Tongue (tissue), 1 donor: ENCODE measurements at regions not wholly inside any gene's neighbourhood (a gene's known extent, or its start where the extent isn't known, plus 50 kb on each side); places are given as distances from the start of the nearest gene placed in this dataset.
A peak's percentile ranks its signal among the peaks of the same experiment; 100 is the strongest.
"Not testable (repeated sequence)": the region's sequence is repeated elsewhere in the genome, so short reads cannot be mapped to it uniquely, and the experiment has no call there.

Experiments
- DNase-seq: peaks from one replicate; pipeline ENCODE4 v3.0.0-alpha.2; 2015

GRCh38 chr10:65555192-65555591 lies 1370.6 kb upstream of the LRRTM3 start:
- no peak for DNase-seq

- no peak for DNase-seq
Observed at GRCh38 chr10:65556006-65556405, 1369.8 kb upstream of the LRRTM3 start.

- DNase-seq, result no peak
Observed at GRCh38 chr10:65559369-65559768, 1366.5 kb upstream of the LRRTM3 start.

- no peak for DNase-seq
Observed at GRCh38 chr10:65565246-65565645, 1360.6 kb upstream of the LRRTM3 start.

GRCh38 chr10:65566906-65567305 lies 1358.9 kb upstream of the LRRTM3 start:
- DNase-seq, result no peak

GRCh38 chr10:65570143-65571010 lies 1355.5 kb upstream of the LRRTM3 start:
- peak; percentile 78 for DNase-seq

- DNase-seq, result peak; percentile 35
Observed at GRCh38 chr10:65571011-65571570, 1354.7 kb upstream of the LRRTM3 start.

- no peak for DNase-seq
Observed at GRCh38 chr10:65581426-65582026, 1344.3 kb upstream of the LRRTM3 start.

- no peak for DNase-seq
Observed at GRCh38 chr10:65602182-65602865, 1323.5 kb upstream of the LRRTM3 start.

GRCh38 chr10:65611592-65611991 lies 1314.2 kb upstream of the LRRTM3 start:
- DNase-seq, result peak; percentile 72

- no peak for DNase-seq
Observed at GRCh38 chr10:65614956-65615565, 1310.8 kb upstream of the LRRTM3 start.

GRCh38 chr10:65618126-65618525 lies 1307.7 kb upstream of the LRRTM3 start:
- no peak for DNase-seq

GRCh38 chr10:65620404-65621048 lies 1305.3 kb upstream of the LRRTM3 start:
- DNase-seq, result no peak

GRCh38 chr10:65622608-65623007 lies 1303.2 kb upstream of the LRRTM3 start:
- DNase-seq, result no peak

GRCh38 chr10:65628493-65629139 lies 1297.2 kb upstream of the LRRTM3 start:
- no peak for DNase-seq

GRCh38 chr10:65660006-65660405 lies 1265.8 kb upstream of the LRRTM3 start:
- DNase-seq, result peak; percentile 2

GRCh38 chr10:65670087-65670486 lies 1255.7 kb upstream of the LRRTM3 start:
- DNase-seq, result peak; percentile 2

GRCh38 chr10:65670596-65670995 lies 1255.2 kb upstream of the LRRTM3 start:
- not testable (repeated sequence) for DNase-seq

- DNase-seq, result no peak
Observed at GRCh38 chr10:65675236-65675635, 1250.6 kb upstream of the LRRTM3 start.

GRCh38 chr10:65684896-65685295 lies 1240.9 kb upstream of the LRRTM3 start:
- no peak for DNase-seq

GRCh38 chr10:65701168-65701776 lies 1224.6 kb upstream of the LRRTM3 start:
- no peak for DNase-seq
